ENCODE measurements at regions not wholly inside any gene's neighbourhood (a gene's known extent, or its start where the extent isn't known, plus 50 kb on each side); places are given as distances from the start of the nearest gene placed in this dataset.
"Not testable (repeated sequence)": the region's sequence is repeated elsewhere in the genome, so short reads cannot be mapped to it uniquely, and the experiment has no call there.

DNA sequence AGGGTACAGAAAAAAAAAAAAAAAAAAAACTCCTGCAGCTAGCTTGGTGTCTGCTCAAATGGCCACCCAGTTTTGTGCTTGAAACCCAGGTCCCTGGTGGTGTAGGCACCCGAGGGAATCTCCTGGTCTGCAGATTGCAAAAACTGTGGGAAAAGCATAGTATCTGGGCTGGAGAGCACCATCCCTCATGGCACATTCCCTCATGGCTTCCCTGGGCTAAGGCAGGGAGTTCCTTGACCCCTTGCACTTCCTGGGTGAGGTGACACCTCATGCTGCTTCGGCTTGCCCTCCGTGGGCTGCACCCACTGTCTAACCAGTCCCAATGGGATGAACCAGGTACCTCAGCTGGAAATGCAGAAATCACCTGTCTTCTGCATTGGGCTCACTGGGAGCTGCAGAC is 1029.5 kb upstream of the COX7C start:
- POLR2A ChIA-PET; H3K27ac ChIP-seq (ENCODE audit: extremely low read depth, low read depth, low read length); DNase-seq (ENCODE audit: extremely low read depth in 1 of 4, low spot score in 3 of 4); H3K4me3 ChIP-seq; H3K9me1 ChIP-seq (ENCODE audit: control insufficient read depth, insufficient read depth, low read length); CTCF ChIA-PET (ENCODE audit: low intra/inter-chr PET ratio); intact Hi-C loops (cut with micrococcal nuclease); H3K9ac ChIP-seq (ENCODE audit: insufficient read depth in 1 of 2, low read depth in 2 of 2, low read length in 2 of 2); H3K79me2 ChIP-seq (ENCODE audit: control insufficient read depth, insufficient read depth, low read length); H2AFZ ChIP-seq (ENCODE audit: low read depth, low read length); H3K36me3 ChIP-seq (ENCODE audit: control insufficient read depth, insufficient read depth, low read length); H3K27me3 ChIP-seq (ENCODE audit: control insufficient read depth in 2 of 2, insufficient read depth in 2 of 2, low read length in 2 of 2); H3K9me3 ChIP-seq (replicated peaks; ENCODE audit: control insufficient read depth, insufficient read depth, low read depth, low read length); in situ Hi-C loops (cut with MboI); FAIRE-seq; ATAC-seq; H3K4me2 ChIP-seq (ENCODE audit: insufficient read depth, low read length); BruUV-seq (replicated peaks); H3K4me1 ChIP-seq (replicated peaks in 1 of 2; ENCODE audit: control insufficient read depth in 2 of 2, insufficient read depth in 2 of 2, low read length in 2 of 2); H4K20me1 ChIP-seq (replicated peaks; ENCODE audit: control insufficient read depth, insufficient read depth, low read length): not testable (repeated sequence)
- 44% methylated on average over 3 of the region's 3 CpGs for WGBS (ENCODE audit: insufficient coverage, low coverage, missing lambda C conversion rate)
- TF ChIP-seq ZNF75A (CRISPR knock-in tag; IDR thresholded peaks at IDR 0.05), result peak; percentile 69; the same call in 1 of the 2 replicates

DNA sequence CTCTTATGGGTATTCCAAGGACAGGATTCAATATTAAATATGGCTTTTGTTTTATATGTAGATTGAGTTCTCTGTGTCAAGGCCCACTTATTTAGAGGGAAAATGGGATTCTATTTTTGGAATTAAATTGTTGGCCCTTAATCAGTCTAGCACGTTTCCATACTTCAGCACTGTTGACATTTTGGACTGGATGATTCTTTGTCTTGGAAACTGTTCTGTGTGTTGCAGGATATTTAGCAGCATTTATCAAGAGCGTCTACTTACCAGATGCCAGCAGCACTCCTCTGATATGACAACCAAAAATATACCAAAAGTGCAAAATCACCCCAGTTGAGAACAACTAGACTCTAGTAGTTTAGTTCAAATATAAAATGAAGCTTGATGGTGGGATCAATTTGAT is 1027.0 kb upstream of the COX7C start:
- Histone ChIP-seq H2AFZ (ENCODE audit: low read depth, low read length) (no peak overlapping the region), H3K27ac (ENCODE audit: extremely low read depth, low read depth, low read length) (no peak overlapping the region), H3K27me3 (ENCODE audit: control insufficient read depth in 2 of 2, insufficient read depth in 2 of 2, low read length in 2 of 2) (no peaks in the 10 kb centered on the region), H3K4me1 (replicated peaks in 1 of 2; ENCODE audit: control insufficient read depth in 2 of 2, insufficient read depth in 2 of 2, low read length in 2 of 2) (no peaks in the 10 kb centered on the region), H4K20me1 (replicated peaks; ENCODE audit: control insufficient read depth, insufficient read depth, low read length) (no peaks in the 10 kb centered on the region), H3K4me3 (no peak overlapping the region), H3K79me2 (ENCODE audit: control insufficient read depth, insufficient read depth, low read length) (no peaks in the 10 kb centered on the region), H3K36me3 (ENCODE audit: control insufficient read depth, insufficient read depth, low read length) (no peaks in the 10 kb centered on the region), H3K9ac (ENCODE audit: insufficient read depth in 1 of 2, low read depth in 2 of 2, low read length in 2 of 2) (no peak overlapping the region), H3K9me3 (replicated peaks; ENCODE audit: control insufficient read depth, insufficient read depth, low read depth, low read length) (peaks cover 6% of the 10 kb centered on the region; the same call in 1 of the 2 replicates), H3K4me2 (ENCODE audit: insufficient read depth, low read length) (no peak overlapping the region), H3K9me1 (ENCODE audit: control insufficient read depth, insufficient read depth, low read length) (no peaks in the 10 kb centered on the region)
- FAIRE-seq (no peak), ATAC-seq (no peak), DNase-seq (ENCODE audit: extremely low read depth in 1 of 4, low spot score in 3 of 4) (no peak)
- intact Hi-C loops (cut with micrococcal nuclease) (no loop called here), in situ Hi-C loops (cut with MboI) (no loop called here)
- WGBS (ENCODE audit: insufficient coverage, low coverage, missing lambda C conversion rate), result 17% methylated on average over 2 of the region's 2 CpGs
- no TSS peak for BruUV-seq (replicated peaks)
- ChIA-PET CTCF (ENCODE audit: low intra/inter-chr PET ratio) (no interaction called here), POLR2A (no interaction called here)
- TF ChIP-seq TCF3 (CRISPR knock-in tag; IDR thresholded peaks at IDR 0.05), result 0 out of 2 replicates have a peak, but pooled peaks have one; percentile 17
- TF ChIP-seq EZH2 (IDR thresholded peaks at IDR 0.05; ENCODE audit: borderline replicate concordance, low read depth, low read length), result no peak
